H1 (cell line): ENCODE measurements at regions not wholly inside any gene's neighbourhood (a gene's known extent, or its start where the extent isn't known, plus 50 kb on each side); places are given as distances from the start of the nearest gene placed in this dataset.

Experiments used
- CTCF ChIA-PET: fragments of 300-600 bp; sonication (Branson Sonifier 250); formaldehyde crosslinking; loops from one replicate; lab custom pipeline; 2021; ENCODE audit not compliant: partially characterized antibody; lab: Charles Lee
- POLR2A ChIA-PET: fragments of 300-600 bp; sonication (Branson Sonifier 250); formaldehyde crosslinking; loops from one replicate; lab custom pipeline; 2021; ENCODE audit warnings: inconsistent platforms; ENCODE audit not compliant: partially characterized antibody; lab: Charles Lee
- DNase-seq, 2 experiments: peaks; one replicate each; pipeline versions ENCODE4 v3.0.0 to v3.0.0-alpha.2; 2010 to 2022; ENCODE audit warnings: low spot score in 2 of 2, low read depth in 1 of 2, mixed read lengths in 1 of 2
- FAIRE-seq: peaks from 2 replicates; lab custom pipeline; 2011; peaks lifted over from hg19 to GRCh38; lab: Jason Lieb, UNC
- H2AFZ ChIP-seq: 2 replicates; pipeline ENCODE4 v1.8.1; 2012; ENCODE audit warnings: low read length, inconsistent platforms
- H2AK5ac ChIP-seq: 2 replicates; pipeline ENCODE4 v1.6.1; 2013; ENCODE audit warnings: low read depth, low read length
- H2BK120ac ChIP-seq: replicated peaks from 2 replicates; pipeline ENCODE3; 2013; ENCODE audit warnings: low read depth, low read length, inconsistent platforms
- H2BK12ac ChIP-seq: 2 replicates; pipeline ENCODE4 v1.6.1; 2013; ENCODE audit warnings: low read depth, low read length
- H2BK15ac ChIP-seq: 2 replicates; pipeline ENCODE4 v1.6.1; 2013; ENCODE audit warnings: low read length
- H2BK20ac ChIP-seq: 2 replicates; pipeline ENCODE4 v1.6.1; 2013; ENCODE audit warnings: low read length
- H2BK5ac ChIP-seq: 2 replicates; pipeline ENCODE4 v1.6.1; 2013; ENCODE audit warnings: low read depth, low read length
- H3K14ac ChIP-seq: 2 replicates; pipeline ENCODE4 v1.6.1; 2013; ENCODE audit warnings: inconsistent platforms; ENCODE audit not compliant: insufficient read length
- H3K18ac ChIP-seq: 2 replicates; pipeline ENCODE4 v1.6.1; 2013; ENCODE audit warnings: low read length; ENCODE audit errors: extremely low read depth
- H3K23ac ChIP-seq: 2 replicates; pipeline ENCODE4 v1.6.1; 2013; ENCODE audit warnings: inconsistent platforms; ENCODE audit not compliant: insufficient read length
- H3K23me2 ChIP-seq: 2 replicates; pipeline ENCODE4 v1.6.1; 2013; ENCODE audit warnings: low read depth, low read length
- H3K27ac ChIP-seq: 2 replicates; pipeline ENCODE4 v1.6.1; 2011; ENCODE audit warnings: low read depth, low read length, inconsistent platforms
- H3K27me3 ChIP-seq, 4 experiments: replicated peaks in 1 of 4; 1 replicate in 1 of 4; 2 replicates in 3 of 4; pipeline versions ENCODE4 v1.6.1 to v1.8.1; 2011 to 2013; ENCODE audit warnings: low read length in 3 of 4, mild to moderate bottlenecking in 3 of 4, inconsistent platforms in 2 of 4, mixed read lengths in 2 of 4, moderate library complexity in 1 of 4; ENCODE audit not compliant: control insufficient read depth in 3 of 4, insufficient read depth in 3 of 4; ENCODE audit errors: extremely low read depth in 1 of 4
- H3K36me3 ChIP-seq, 4 experiments: 2 replicates each; pipeline versions ENCODE4 v1.6.1 to v1.8.1; 2011 to 2013; ENCODE audit warnings: mild to moderate bottlenecking in 4 of 4, low read length in 3 of 4, moderate library complexity in 2 of 4, control low read depth in 1 of 4, inconsistent platforms in 1 of 4; ENCODE audit not compliant: insufficient read depth in 4 of 4, control insufficient read depth in 2 of 4
- H3K4ac ChIP-seq: replicated peaks from 2 replicates; pipeline ENCODE3; 2013; ENCODE audit warnings: low read length, low read depth, mixed read lengths, inconsistent platforms; ENCODE audit not compliant: insufficient read length
- H3K4me1 ChIP-seq, 4 experiments: replicated peaks in 1 of 4; 1 replicate in 1 of 4; 2 replicates in 3 of 4; pipeline versions ENCODE4 v1.6.1 to v1.8.1; 2011 to 2013; ENCODE audit warnings: low read length in 3 of 4, inconsistent platforms in 2 of 4, mixed read lengths in 1 of 4; ENCODE audit not compliant: insufficient read depth in 4 of 4, control insufficient read depth in 3 of 4
- H3K4me2 ChIP-seq, 2 experiments: 2 replicates each; pipeline versions ENCODE4 v1.6.1 to v1.8.1; 2011 to 2013; ENCODE audit warnings: low read depth in 2 of 2, low read length in 2 of 2, control low read depth in 1 of 2, inconsistent platforms in 1 of 2, mild to moderate bottlenecking in 1 of 2; ENCODE audit not compliant: insufficient read depth in 1 of 2
- H3K4me3 ChIP-seq, 4 experiments: fragments of 200-600, 300-600 bp in 1 of 4; sonication (generic), shearing (Covaris generic), sonication (Bioruptor Twin) in 1 of 4; 2 replicates each; pipeline versions ENCODE4 v1.5.1 to v1.8.1; 2011 to 2016; ENCODE audit warnings: low read length in 4 of 4, low read depth in 3 of 4, control low read depth in 2 of 4, inconsistent platforms in 2 of 4, mild to moderate bottlenecking in 2 of 4, mixed read lengths in 1 of 4, moderate library complexity in 1 of 4; ENCODE audit not compliant: insufficient read depth in 2 of 4; ENCODE audit errors: extremely low read depth in 1 of 4
- H3K56ac ChIP-seq: replicated peaks from 2 replicates; pipeline ENCODE3; 2013; ENCODE audit warnings: low read depth, mild to moderate bottlenecking, mixed read lengths, low read length, inconsistent platforms; ENCODE audit not compliant: insufficient read length
- H3K79me1 ChIP-seq: 2 replicates; pipeline ENCODE4 v1.6.1; 2013; ENCODE audit warnings: low read depth, low read length, control low read depth
- H3K79me2 ChIP-seq, 2 experiments: 2 replicates each; pipeline versions ENCODE4 v1.6.1 to v1.8.1; 2012 to 2013; ENCODE audit warnings: low read length in 2 of 2, mild to moderate bottlenecking in 2 of 2, inconsistent platforms in 1 of 2; ENCODE audit not compliant: insufficient read depth in 2 of 2, control insufficient read depth in 1 of 2
- H3K9ac ChIP-seq, 4 experiments: replicated peaks in 1 of 4; 1 replicate in 1 of 4; 2 replicates in 3 of 4; pipeline versions ENCODE4 v1.6.1 to v1.8.1; 2011 to 2013; ENCODE audit warnings: low read depth in 3 of 4, low read length in 3 of 4, control low read depth in 2 of 4, mild to moderate bottlenecking in 2 of 4, moderate library complexity in 2 of 4, inconsistent platforms in 1 of 4; ENCODE audit errors: extremely low read depth in 1 of 4
- H3K9me3 ChIP-seq, 2 experiments: 2 replicates each; pipeline versions ENCODE4 v1.6.1 to v1.8.1; 2012 to 2013; ENCODE audit warnings: mild to moderate bottlenecking in 2 of 2, moderate library complexity in 2 of 2, control low read depth in 1 of 2, inconsistent platforms in 1 of 2, low read depth in 1 of 2, low read length in 1 of 2, mixed read lengths in 1 of 2; ENCODE audit not compliant: insufficient read depth in 2 of 2
- H4K20me1 ChIP-seq, 2 experiments: replicated peaks in 1 of 2; 2 replicates each; pipeline versions ENCODE3 to v1.8.1; 2011 to 2013; ENCODE audit warnings: inconsistent platforms in 2 of 2, low read length in 2 of 2, mild to moderate bottlenecking in 1 of 2; ENCODE audit not compliant: insufficient read depth in 2 of 2, control insufficient read depth in 1 of 2
- H4K5ac ChIP-seq: 2 replicates; pipeline ENCODE4 v1.6.1; 2013; ENCODE audit warnings: low read length, low read depth, mixed read lengths, inconsistent platforms; ENCODE audit not compliant: insufficient read length
- H4K8ac ChIP-seq: 2 replicates; pipeline ENCODE4 v1.8.0; 2013; ENCODE audit warnings: mild to moderate bottlenecking, moderate library complexity, low read length, inconsistent platforms; ENCODE audit not compliant: insufficient read depth; ENCODE audit errors: extremely low read depth
- H4K91ac ChIP-seq: replicated peaks from 2 replicates; pipeline ENCODE3; 2013; ENCODE audit warnings: low read length, mixed read lengths, inconsistent platforms; ENCODE audit not compliant: insufficient read length
- BRCA1 ChIP-seq: IDR thresholded peaks from 2 replicates; pipeline ENCODE4 v1.6.1; 2012; ENCODE audit warnings: low read depth, low read length, improper control_type of control experiment
- CBX5 ChIP-seq: fragments of 300-800, 300-1000 bp; sonication (generic); IDR thresholded peaks from 2 replicates; pipeline ENCODE4 v1.7.1; 2016; ENCODE audit warnings: antibody characterized with exemption, low read length, low read depth
- CHD1 ChIP-seq: IDR thresholded peaks from 2 replicates; pipeline ENCODE4 v1.6.1; 2012; ENCODE audit warnings: low read depth, low read length, improper control_type of control experiment
- CHD2 ChIP-seq: IDR thresholded peaks from 2 replicates; pipeline ENCODE4 v1.6.1; 2012; ENCODE audit warnings: low read length, improper control_type of control experiment
- CREB1 ChIP-seq: IDR thresholded peaks from 2 replicates; pipeline ENCODE4 v1.6.1; 2012; ENCODE audit warnings: inconsistent platforms
- JUN ChIP-seq: IDR thresholded peaks from 2 replicates; pipeline ENCODE4 v1.6.1; 2011; ENCODE audit warnings: low read depth, mild to moderate bottlenecking, improper control_type of control experiment, low read length
- JUND ChIP-seq: IDR thresholded peaks from 2 replicates; pipeline ENCODE4 v1.6.1; 2011; ENCODE audit warnings: mild to moderate bottlenecking, improper control_type of control experiment, low read length
- NANOG ChIP-seq: IDR thresholded peaks from 2 replicates; pipeline ENCODE4 v1.6.1; 2011; ENCODE audit warnings: low read length, low read depth, mild to moderate bottlenecking, inconsistent platforms; ENCODE audit not compliant: insufficient read depth, poor library complexity, severe bottlenecking
- PHF8 ChIP-seq: fragments of 200-600 bp; sonication (generic); conservative IDR thresholded peaks from 2 replicates; pipeline ENCODE4 v1.7.1; 2012; ENCODE audit warnings: low read depth, mild to moderate bottlenecking, inconsistent platforms, low read length, moderate library complexity
- POLR2AphosphoS5 ChIP-seq: IDR thresholded peaks from 2 replicates; pipeline ENCODE4 v1.6.1; 2011; ENCODE audit warnings: low read depth, low read length
- POU5F1 ChIP-seq: IDR thresholded peaks from 2 replicates; pipeline ENCODE4 v1.6.1; 2011; ENCODE audit warnings: low read depth, mild to moderate bottlenecking, low read length, moderate library complexity
- RFX5 ChIP-seq: IDR thresholded peaks from 2 replicates; pipeline ENCODE4 v1.6.1; 2011; ENCODE audit warnings: low read depth, low read length, improper control_type of control experiment, borderline replicate concordance
- RNF2 ChIP-seq: fragments of 200-900, 300-1000 bp; sonication (generic); IDR thresholded peaks from 2 replicates; pipeline ENCODE4 v1.7.1; 2016; ENCODE audit warnings: borderline replicate concordance, low read depth, mild to moderate bottlenecking, antibody characterized with exemption, low read length; ENCODE audit not compliant: poor library complexity, severe bottlenecking; ENCODE audit errors: missing control alignments
- SIRT6 ChIP-seq: IDR thresholded peaks from one replicate; pipeline ENCODE4 v1.7.1; 2012; ENCODE audit warnings: low read length, inconsistent platforms
- TBP ChIP-seq: IDR thresholded peaks from 2 replicates; pipeline ENCODE4 v1.6.1; 2011; ENCODE audit warnings: low read depth, low read length, improper control_type of control experiment
- WGBS, 2 experiments: shearing (Covaris generic) in 1 of 2; methylation state at CpG; one replicate each; pipeline versions ENCODE4 v1.1.6 to v1.1.7; 2013 to 2015; ENCODE audit warnings: low lambda C conversion rate in 2 of 2, mixed read lengths in 2 of 2, inconsistent platforms in 1 of 2, low coverage in 1 of 2, missing lambda C conversion rate in 1 of 2; ENCODE audit not compliant: insufficient replicate concordance in 2 of 2, insufficient coverage in 1 of 2, insufficient read length in 1 of 2; ENCODE audit errors: extremely low coverage in 1 of 2, missing lambda C conversion rate in 1 of 2; 5-methylcytosine and 5-hydroxymethylcytosine counted together
- TF ChIP-seq, protein P1 (sequence below): IDR thresholded peaks from 2 replicates; pipeline ENCODE4 v1.6.1; 2012; ENCODE audit warnings: inconsistent platforms

DNA sequence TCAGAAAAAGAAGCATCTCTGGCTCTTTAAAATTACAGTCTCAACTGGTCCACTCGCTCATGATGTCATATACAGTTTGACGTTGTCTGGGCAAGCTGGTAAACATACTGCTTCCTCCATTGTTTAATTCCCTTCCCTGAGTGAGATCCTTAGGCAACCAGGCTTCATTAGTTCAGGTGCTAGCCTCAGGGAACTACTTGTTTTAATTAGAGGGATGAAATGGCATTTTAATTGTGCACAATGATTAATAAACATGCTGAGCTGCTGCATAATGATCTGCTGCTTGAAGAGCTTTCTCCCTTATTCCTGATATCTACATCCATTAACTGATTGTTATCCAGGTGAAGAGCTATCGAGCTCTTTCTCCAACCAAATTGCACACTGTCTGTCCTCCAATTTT is 195.6 kb upstream of the ETAA1 start:
- no peak overlapping the region for H2BK15ac ChIP-seq
- no peak overlapping the region for H4K5ac ChIP-seq
- no peak overlapping the region for H3K4me2 ChIP-seq
- no peak overlapping the region for H4K8ac ChIP-seq
- DNase-seq, result no peak
- no peak overlapping the region for H3K18ac ChIP-seq
- no peak overlapping the region for H2BK120ac ChIP-seq
- H2BK5ac ChIP-seq, result no peak overlapping the region
- H3K27ac ChIP-seq, result no peak overlapping the region
- H3K4ac ChIP-seq, result no peak overlapping the region
- no peaks in the 10 kb centered on the region for H4K20me1 ChIP-seq
- no peaks in the 10 kb centered on the region for H3K79me2 ChIP-seq
- FAIRE-seq, result no peak
- H2BK20ac ChIP-seq, result no peak overlapping the region
- no peak overlapping the region for H2AK5ac ChIP-seq
- peaks cover 0 to under 1% of the 10 kb centered on the region in 2 experiments; a peak in 2 of 4 replicates for H3K9me3 ChIP-seq
- no peaks in the 10 kb centered on the region for H3K23me2 ChIP-seq
- no peak overlapping the region for H3K14ac ChIP-seq
- no peak overlapping the region for H3K4me3 ChIP-seq
- H4K91ac ChIP-seq, result no peak overlapping the region
- no peak overlapping the region for H3K56ac ChIP-seq
- 91% methylated on average over 3 of the region's 3 CpGs; no CpG with 5 or more reads in 1 of the 2 experiments for WGBS, 2 experiments
- H3K36me3 ChIP-seq, result peaks cover 0 to under 1% (median 0%) of the 10 kb centered on the region in 4 experiments; a peak in 1 of 8 replicates
- POLR2A ChIA-PET, result no interaction called here
- no peak overlapping the region for H2BK12ac ChIP-seq
- H3K23ac ChIP-seq, result no peak overlapping the region
- H3K79me1 ChIP-seq, result no peaks in the 10 kb centered on the region
- H3K27me3 ChIP-seq, result no peaks in the 10 kb centered on the region
- CTCF ChIA-PET, result interaction anchor here (1.1 kb wide), 1 partner anchor 9 kb away, joined by 3 read pairs; no protein-coding TSS in a partner anchor
- no peak overlapping the region for H3K9ac ChIP-seq
- no peaks in the 10 kb centered on the region for H3K4me1 ChIP-seq
- H2AFZ ChIP-seq, result no peak overlapping the region
- TF ChIP-seq JUN (no peak), BRCA1 (no peak), POLR2AphosphoS5 (no peak), PHF8 (no peak), CBX5 (no peak), SIRT6 (no peak), RNF2 (no peak), CHD2 (no peak), CREB1 (no peak), TBP (no peak), NANOG (no peak), JUND (no peak), POU5F1 (no peak), RFX5 (no peak), CHD1 (no peak)
- TF ChIP-seq, protein P1, sequence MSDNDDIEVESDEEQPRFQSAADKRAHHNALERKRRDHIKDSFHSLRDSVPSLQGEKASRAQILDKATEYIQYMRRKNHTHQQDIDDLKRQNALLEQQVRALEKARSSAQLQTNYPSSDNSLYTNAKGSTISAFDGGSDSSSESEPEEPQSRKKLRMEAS, result no peak
